Caco-2 (cell line): ENCODE measurements at regions not wholly inside any gene's neighbourhood (a gene's known extent, or its start where the extent isn't known, plus 50 kb on each side); places are given as distances from the start of the nearest gene placed in this dataset.

Source experiments
- BruUV-seq: library from RNA; stranded (reverse); fragments of 400-500 nt; replicated peaks from 2 replicates; lab custom pipeline; 2021; lab: Mats Ljungman, UMichigan
- CTCF ChIA-PET: fragments of 300-600 bp; sonication (Branson Sonifier 250); formaldehyde crosslinking; loops from one replicate; lab custom pipeline; 2022; ENCODE audit warnings: antibody characterized with exemption; lab: Charles Lee
- POLR2A ChIA-PET: fragments of 300-600 bp; sonication (Branson Sonifier 250); formaldehyde crosslinking; loops from one replicate; lab custom pipeline; 2022; ENCODE audit warnings: antibody characterized with exemption; lab: Charles Lee
- DNase-seq, 2 experiments: peaks; one replicate each; pipeline versions ENCODE4 v3.0.0 to v3.0.0-alpha.2; 2020 to 2022
- H3K27me3 ChIP-seq: replicated peaks from 2 replicates; pipeline ENCODE4 v1.6.0; 2011; ENCODE audit warnings: low read length; ENCODE audit not compliant: control insufficient read depth, insufficient read depth
- H3K36me3 ChIP-seq: 2 replicates; pipeline ENCODE4 v1.5.1; 2011; ENCODE audit warnings: low read length; ENCODE audit not compliant: control insufficient read depth, insufficient read depth
- H3K4me1 ChIP-seq: fragments of 250-450 bp; sonication (Bioruptor Pico); 2 replicates; pipeline ENCODE4 v1.5.1; 2020; ENCODE audit warnings: mild to moderate bottlenecking
- H3K4me3 ChIP-seq: 2 replicates; pipeline ENCODE4 v1.5.1; 2011; ENCODE audit warnings: low read depth, mild to moderate bottlenecking, control low read depth, low read length
- H3K9me3 ChIP-seq: fragments of 250-450 bp; sonication (Bioruptor Pico); 2 replicates; pipeline ENCODE4 v1.5.1; 2020; ENCODE audit warnings: mild to moderate bottlenecking, moderate library complexity
- H3K27ac Mint-ChIP-seq: one replicate; pipeline ENCODE4 v1.8.0; 2022; ENCODE audit warnings: mixed read lengths; ENCODE audit not compliant: unreplicated experiment
- H3K27me3 Mint-ChIP-seq: one replicate; pipeline ENCODE4 v1.8.0; 2022; ENCODE audit warnings: mixed read lengths; ENCODE audit not compliant: insufficient read depth, unreplicated experiment
- H3K36me3 Mint-ChIP-seq: one replicate; pipeline ENCODE4 v1.8.0; 2022; ENCODE audit warnings: mild to moderate bottlenecking, mixed read lengths; ENCODE audit not compliant: insufficient read depth, unreplicated experiment
- H3K4me1 Mint-ChIP-seq: one replicate; pipeline ENCODE4 v1.8.0; 2022; ENCODE audit warnings: low read depth, mixed read lengths; ENCODE audit not compliant: unreplicated experiment
- H3K4me3 Mint-ChIP-seq: one replicate; pipeline ENCODE4 v1.8.0; 2022; ENCODE audit warnings: mild to moderate bottlenecking, moderate library complexity, mixed read lengths; ENCODE audit not compliant: unreplicated experiment
- H3K9me3 Mint-ChIP-seq: one replicate; pipeline ENCODE4 v1.8.0; 2022; ENCODE audit warnings: mixed read lengths; ENCODE audit not compliant: unreplicated experiment
- CTCF ChIP-seq, 2 experiments: fragments of 200-600 bp in 1 of 2; IDR thresholded peaks; 1 replicate in 1 of 2; 2 replicates in 1 of 2; pipeline versions ENCODE4 v1.5.1 to v1.8.0; 2011 to 2022; ENCODE audit warnings: antibody characterized with exemption in 1 of 2, control low read depth in 1 of 2, inconsistent platforms in 1 of 2, low read depth in 1 of 2, low read length in 1 of 2, mild to moderate bottlenecking in 1 of 2, moderate library complexity in 1 of 2; ENCODE audit not compliant: insufficient read depth in 1 of 2, severe bottlenecking in 1 of 2, unreplicated experiment in 1 of 2
- intact Hi-C: fragments of 100-400 bp; cut with micrococcal nuclease; formaldehyde crosslinking; loops from one replicate; pipeline ENCODE4 v1.10.0; 2022; ENCODE audit not compliant: unreplicated experiment

GRCh38 chr5:154694159-154694558 is 61.0 kb upstream of the LARP1 start:
- POLR2A ChIA-PET, result no interaction called here
- intact Hi-C loops, result no loop called here
- CTCF ChIA-PET, result no interaction called here

GRCh38 chr5:154690488-154690887 is 64.7 kb upstream of the LARP1 start:
- no peak for DNase-seq
- no TSS peak for BruUV-seq
- POLR2A ChIA-PET, result no interaction called here
- no peaks in the 10 kb centered on the region for H3K27me3 Mint-ChIP-seq
- TF ChIP-seq CTCF (IDR thresholded peaks at IDR 0.05; ENCODE audit: insufficient read depth in 1 of 2, low read depth in 1 of 2, low read length in 1 of 2, severe bottlenecking in 1 of 2, unreplicated experiment in 1 of 2), result no peak
- H3K36me3 ChIP-seq, result no peaks in the 10 kb centered on the region
- CTCF ChIA-PET, result no interaction called here
- intact Hi-C loops, result no loop called here
- H3K9me3 Mint-ChIP-seq, result peaks cover 12% of the 10 kb centered on the region
- H3K4me3 ChIP-seq, result no peak overlapping the region
- no peak overlapping the region for H3K27ac Mint-ChIP-seq
- peaks cover 9% of the 10 kb centered on the region for H3K36me3 Mint-ChIP-seq
- H3K9me3 ChIP-seq, result no peaks in the 10 kb centered on the region
- H3K4me1 ChIP-seq, result no peaks in the 10 kb centered on the region
- no peak overlapping the region for H3K4me3 Mint-ChIP-seq
- no peaks in the 10 kb centered on the region for H3K27me3 ChIP-seq
- H3K4me1 Mint-ChIP-seq, result peaks cover 7% of the 10 kb centered on the region

More at GRCh38 chr5:154694159-154694558, 61.0 kb upstream of the LARP1 start:
- H3K27me3 Mint-ChIP-seq, result no peaks in the 10 kb centered on the region
- no TSS peak for BruUV-seq
- no peak for DNase-seq
- H3K9me3 Mint-ChIP-seq, result no peaks in the 10 kb centered on the region
- no peaks in the 10 kb centered on the region for H3K36me3 Mint-ChIP-seq
- no peak overlapping the region for H3K27ac Mint-ChIP-seq
- H3K4me3 ChIP-seq, result no peak overlapping the region
- no peak for TF ChIP-seq CTCF (IDR thresholded peaks at IDR 0.05; ENCODE audit: insufficient read depth in 1 of 2, low read depth in 1 of 2, low read length in 1 of 2, severe bottlenecking in 1 of 2, unreplicated experiment in 1 of 2)
- no peak overlapping the region for H3K4me3 Mint-ChIP-seq
- H3K4me1 ChIP-seq, result peaks cover 18% of the 10 kb centered on the region
- H3K4me1 Mint-ChIP-seq, result peaks cover 17% of the 10 kb centered on the region
- no peaks in the 10 kb centered on the region for H3K36me3 ChIP-seq
- no peaks in the 10 kb centered on the region for H3K9me3 ChIP-seq
- no peaks in the 10 kb centered on the region for H3K27me3 ChIP-seq

- Mint-ChIP-seq H3K27me3 (no peaks in the 10 kb centered on the region), H3K36me3 (peaks cover 26% of the 10 kb centered on the region), H3K9me3 (peaks cover 13% of the 10 kb centered on the region), H3K4me1 (peaks cover 11% of the 10 kb centered on the region), H3K27ac (no peak overlapping the region), H3K4me3 (no peak overlapping the region)
- TF ChIP-seq CTCF (IDR thresholded peaks at IDR 0.05; ENCODE audit: insufficient read depth in 1 of 2, low read depth in 1 of 2, low read length in 1 of 2, severe bottlenecking in 1 of 2, unreplicated experiment in 1 of 2), result no peak
- ChIA-PET POLR2A (no interaction called here), CTCF (no interaction called here)
- peaks cover 12% of the 10 kb centered on the region; the same call in 1 of the 2 replicates for H3K4me1 ChIP-seq
- BruUV-seq, result no TSS peak
- H3K4me3 ChIP-seq, result no peak overlapping the region
- no peaks in the 10 kb centered on the region for H3K27me3 ChIP-seq
- H3K36me3 ChIP-seq, result no peaks in the 10 kb centered on the region
- DNase-seq, result no peak
- intact Hi-C loops, result no loop called here
- H3K9me3 ChIP-seq, result no peaks in the 10 kb centered on the region
Observed at GRCh38 chr5:154686490-154686889, 68.7 kb upstream of the LARP1 start.
